Stomach smooth muscle (tissue), 2 donors: ENCODE measurements at regions not wholly inside any gene's neighbourhood (a gene's known extent, or its start where the extent isn't known, plus 50 kb on each side); places are given as distances from the start of the nearest gene placed in this dataset.

Experiments used
- H3K27ac ChIP-seq: one replicate; pipeline ENCODE4 v1.7.0; 2013; ENCODE audit warnings: mild to moderate bottlenecking, low read length, inconsistent platforms
- H3K27me3 ChIP-seq, 2 donors: one replicate each; pipeline ENCODE4 v1.7.0; 2013; ENCODE audit warnings: low read length in 2 of 2; ENCODE audit not compliant: insufficient read depth in 2 of 2, control insufficient read depth in 1 of 2
- H3K36me3 ChIP-seq, 2 donors: one replicate each; pipeline ENCODE4 v1.7.0; 2013; ENCODE audit warnings: low read length in 2 of 2; ENCODE audit not compliant: control insufficient read depth in 2 of 2, insufficient read depth in 2 of 2
- H3K4me1 ChIP-seq: one replicate; pipeline ENCODE4 v1.7.0; 2013; ENCODE audit warnings: low read length; ENCODE audit not compliant: control insufficient read depth, insufficient read depth
- H3K4me3 ChIP-seq, 2 donors: one replicate each; pipeline ENCODE4 v1.7.0; 2013; ENCODE audit warnings: low read length in 2 of 2
- H3K9ac ChIP-seq, 2 donors: one replicate each; pipeline ENCODE4 v1.7.0; 2013; ENCODE audit warnings: low read length in 2 of 2, mild to moderate bottlenecking in 1 of 2
- H3K9me3 ChIP-seq, 2 donors: one replicate each; pipeline ENCODE4 v1.7.0; 2013; ENCODE audit warnings: low read length in 2 of 2; ENCODE audit not compliant: control insufficient read depth in 2 of 2
- donor health status: healthy.
- donor health status: Pancreatic carcinoma.

- no peak overlapping the region for H3K9ac ChIP-seq
- no peaks in the 10 kb centered on the region for H3K9me3 ChIP-seq
- no peaks in the 10 kb centered on the region for H3K4me1 ChIP-seq
- H3K27me3 ChIP-seq, result no peaks in the 10 kb centered on the region
- no peak overlapping the region for H3K27ac ChIP-seq
- no peak overlapping the region for H3K4me3 ChIP-seq
- no peaks in the 10 kb centered on the region for H3K36me3 ChIP-seq
Measured at GRCh38 chr11:92752122-92752521, 217.3 kb upstream of the MTNR1B start.

GRCh38 chr11:92753161-92753560 is 216.3 kb upstream of the MTNR1B start:
- Histone ChIP-seq H3K9me3 (no peaks in the 10 kb centered on the region), H3K9ac (no peak overlapping the region), H3K36me3 (no peaks in the 10 kb centered on the region), H3K4me1 (no peaks in the 10 kb centered on the region), H3K27ac (no peak overlapping the region), H3K4me3 (no peak overlapping the region), H3K27me3 (no peaks in the 10 kb centered on the region)

- Histone ChIP-seq H3K4me3 (no peak overlapping the region), H3K4me1 (no peaks in the 10 kb centered on the region), H3K27ac (no peak overlapping the region), H3K36me3 (no peaks in the 10 kb centered on the region), H3K9me3 (no peaks in the 10 kb centered on the region), H3K9ac (no peak overlapping the region), H3K27me3 (no peaks in the 10 kb centered on the region)
Measured at GRCh38 chr11:92758241-92758780, 211.1 kb upstream of the MTNR1B start.

- Histone ChIP-seq H3K9ac (no peak overlapping the region), H3K36me3 (no peaks in the 10 kb centered on the region), H3K9me3 (no peaks in the 10 kb centered on the region), H3K27me3 (no peaks in the 10 kb centered on the region), H3K27ac (no peak overlapping the region), H3K4me1 (no peaks in the 10 kb centered on the region), H3K4me3 (no peak overlapping the region)
Measured at GRCh38 chr11:92759571-92760214, 209.8 kb upstream of the MTNR1B start.

- Histone ChIP-seq H3K27me3 (no peaks in the 10 kb centered on the region), H3K36me3 (no peaks in the 10 kb centered on the region), H3K4me1 (peaks cover 7% of the 10 kb centered on the region), H3K27ac (no peak overlapping the region), H3K9ac (no peak overlapping the region), H3K4me3 (no peak overlapping the region), H3K9me3 (no peaks in the 10 kb centered on the region)
Measured at GRCh38 chr11:92762121-92762540, 207.3 kb upstream of the MTNR1B start.

- no peaks in the 10 kb centered on the region for H3K36me3 ChIP-seq
- H3K27me3 ChIP-seq, result no peaks in the 10 kb centered on the region
- H3K9ac ChIP-seq, result no peak overlapping the region
- H3K27ac ChIP-seq, result no peak overlapping the region
- no peak overlapping the region for H3K4me3 ChIP-seq
- peaks cover 7% of the 10 kb centered on the region for H3K4me1 ChIP-seq
- H3K9me3 ChIP-seq, result no peaks in the 10 kb centered on the region
Measured at GRCh38 chr11:92763336-92763735, 206.1 kb upstream of the MTNR1B start.

- no peaks in the 10 kb centered on the region for H3K27me3 ChIP-seq
- H3K4me1 ChIP-seq, result peaks cover 7% of the 10 kb centered on the region
- H3K9ac ChIP-seq, result no peak overlapping the region
- no peaks in the 10 kb centered on the region for H3K9me3 ChIP-seq
- H3K27ac ChIP-seq, result no peak overlapping the region
- H3K4me3 ChIP-seq, result no peak overlapping the region
- H3K36me3 ChIP-seq, result no peaks in the 10 kb centered on the region
Measured at GRCh38 chr11:92764128-92764527, 205.3 kb upstream of the MTNR1B start.

GRCh38 chr11:92765082-92765840 is 204.2 kb upstream of the MTNR1B start:
- Histone ChIP-seq H3K4me1 (peaks cover 7% of the 10 kb centered on the region), H3K27me3 (no peaks in the 10 kb centered on the region), H3K36me3 (no peaks in the 10 kb centered on the region), H3K9ac (no peak overlapping the region), H3K4me3 (peak overlapping the region in 1 of 2 donors; percentile 69), H3K9me3 (no peaks in the 10 kb centered on the region), H3K27ac (no peak overlapping the region)

- no peaks in the 10 kb centered on the region for H3K36me3 ChIP-seq
- no peaks in the 10 kb centered on the region for H3K9me3 ChIP-seq
- H3K27me3 ChIP-seq, result peaks cover 0 to 2% of the 10 kb centered on the region in 2 donors
- peak overlapping the region in 1 of 2 donors; percentile 64 for H3K9ac ChIP-seq
- H3K4me3 ChIP-seq, result peak overlapping the region; percentile 47 to 69
- H3K4me1 ChIP-seq, result peaks cover 7% of the 10 kb centered on the region
- no peak overlapping the region for H3K27ac ChIP-seq
Measured at GRCh38 chr11:92765965-92766371, 203.5 kb upstream of the MTNR1B start.

GRCh38 chr11:92766698-92767097 is 202.8 kb upstream of the MTNR1B start:
- no peak overlapping the region for H3K27ac ChIP-seq
- H3K36me3 ChIP-seq, result no peaks in the 10 kb centered on the region
- no peak overlapping the region for H3K4me3 ChIP-seq
- peaks cover 0 to 2% of the 10 kb centered on the region in 2 donors for H3K27me3 ChIP-seq
- H3K4me1 ChIP-seq, result peaks cover 7% of the 10 kb centered on the region
- no peak overlapping the region for H3K9ac ChIP-seq
- H3K9me3 ChIP-seq, result no peaks in the 10 kb centered on the region

GRCh38 chr11:92767416-92767815 is 202.0 kb upstream of the MTNR1B start:
- H3K9me3 ChIP-seq, result no peaks in the 10 kb centered on the region
- H3K27ac ChIP-seq, result no peak overlapping the region
- no peak overlapping the region for H3K4me3 ChIP-seq
- H3K4me1 ChIP-seq, result peaks cover 7% of the 10 kb centered on the region
- H3K9ac ChIP-seq, result no peak overlapping the region
- peaks cover 0 to 2% of the 10 kb centered on the region in 2 donors for H3K27me3 ChIP-seq
- H3K36me3 ChIP-seq, result no peaks in the 10 kb centered on the region
